LHCN-M2 (cell line): ENCODE measurements at regions not wholly inside any gene's neighbourhood (a gene's known extent, or its start where the extent isn't known, plus 50 kb on each side); places are given as distances from the start of the nearest gene placed in this dataset.
"Not testable (repeated sequence)": the region's sequence is repeated elsewhere in the genome, so short reads cannot be mapped to it uniquely, and the experiment has no call there.

ENCODE experiments used
- DNase-seq: peaks from one replicate; pipeline ENCODE4 v3.0.0-alpha.2; 2012; ENCODE audit warnings: low read depth

DNA sequence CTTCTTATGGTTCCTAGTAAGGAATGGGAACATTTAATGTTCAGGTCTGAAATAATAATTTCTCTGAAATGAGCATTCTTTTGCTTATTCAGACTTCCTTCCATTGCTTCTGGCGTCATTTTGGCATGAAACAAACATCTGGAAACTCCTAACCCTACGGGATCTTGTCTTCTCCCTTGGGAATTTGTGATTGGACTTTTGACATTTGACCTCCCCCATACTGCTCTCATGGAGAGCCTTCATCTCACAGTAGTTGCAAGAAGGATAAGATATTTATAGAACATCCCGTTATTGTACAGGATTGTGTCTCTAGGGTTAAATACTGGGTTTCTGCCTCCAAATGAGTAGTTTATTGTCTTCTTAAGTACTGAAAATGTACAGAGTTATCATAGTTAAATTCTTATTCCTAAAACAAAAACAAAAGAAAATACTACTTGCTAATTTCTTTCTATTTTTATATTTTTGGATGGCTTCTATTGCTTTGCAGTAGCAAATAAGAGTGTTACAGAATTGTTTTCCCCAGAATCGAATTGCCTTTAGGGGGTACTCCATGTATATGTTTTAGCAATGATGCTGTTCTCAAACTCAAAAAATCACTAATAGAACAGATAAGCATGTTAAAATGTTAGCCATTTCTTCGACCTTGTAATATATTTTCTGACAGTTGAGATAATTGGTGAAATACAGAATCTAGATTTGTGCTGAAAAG, 366.8 kb downstream of the DLEU7 start:
- DNase-seq = no peak

DNA sequence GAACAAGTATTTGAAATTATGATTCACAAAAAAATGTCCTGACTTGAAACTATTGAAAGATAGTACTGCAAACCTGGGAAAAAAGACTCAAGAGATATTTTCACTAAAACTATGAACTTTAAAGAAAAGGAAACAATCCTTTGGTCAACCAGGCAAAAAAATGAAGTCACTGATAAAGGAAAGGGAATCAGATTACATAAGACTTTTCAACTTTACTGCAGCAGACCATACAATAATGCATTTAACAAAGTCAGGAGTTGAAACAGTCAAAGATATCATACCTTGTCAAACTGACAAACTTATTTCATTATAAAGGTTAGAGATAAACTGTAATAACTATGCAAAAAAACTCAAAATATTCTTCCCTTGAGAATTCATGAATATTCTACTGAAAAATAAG, 361.6 kb downstream of the DLEU7 start:
- no peak for DNase-seq

DNA sequence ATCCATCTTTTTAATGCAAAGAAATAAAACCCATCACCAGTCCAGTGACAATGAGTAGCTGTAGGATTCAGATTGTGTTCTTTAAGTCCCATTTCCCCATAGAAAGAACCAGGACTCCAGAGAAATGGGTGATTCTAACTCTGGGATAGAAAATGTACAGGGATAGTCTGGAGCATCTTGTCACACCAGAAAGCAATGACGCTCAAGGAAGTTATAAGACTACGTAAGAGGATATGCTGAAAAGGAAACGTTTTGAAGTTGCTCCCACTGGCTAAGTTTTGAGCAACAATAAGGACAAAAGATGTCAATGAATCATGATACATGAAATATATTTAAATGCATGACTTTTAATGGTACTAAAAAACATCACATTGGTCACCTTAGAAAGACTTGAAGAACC, 360.1 kb downstream of the DLEU7 start:
- DNase-seq = no peak

DNA sequence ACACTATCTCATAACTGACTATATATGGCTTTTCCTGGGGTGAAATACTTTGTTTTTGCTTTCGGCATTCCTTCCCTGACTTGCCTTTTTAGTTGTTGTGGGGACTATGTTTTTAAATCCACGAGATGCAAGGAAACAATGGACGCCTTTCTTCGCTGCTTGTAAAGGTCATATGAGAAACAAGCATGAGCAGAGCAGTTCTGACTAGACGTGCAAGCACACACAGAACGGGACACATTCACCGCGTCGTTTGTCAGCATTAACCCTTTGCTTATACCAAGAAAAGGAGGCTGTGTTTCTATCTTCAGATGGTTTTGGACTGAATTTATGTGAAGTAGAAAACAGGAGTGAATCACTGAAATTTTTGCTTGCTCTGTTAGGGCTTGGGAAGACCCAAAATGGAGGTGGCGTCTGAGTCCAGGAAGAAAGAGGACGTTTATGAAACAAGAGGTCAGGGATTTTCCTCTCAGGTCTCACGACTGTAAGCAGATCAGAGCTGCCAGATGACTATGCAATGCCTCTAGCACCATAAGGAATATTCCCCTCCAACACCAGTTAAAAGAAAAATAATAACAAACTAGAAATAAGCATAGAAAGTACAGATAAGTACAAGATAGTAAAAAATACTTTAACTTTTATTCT, 358.9 kb downstream of the DLEU7 start:
- no peak for DNase-seq

DNA sequence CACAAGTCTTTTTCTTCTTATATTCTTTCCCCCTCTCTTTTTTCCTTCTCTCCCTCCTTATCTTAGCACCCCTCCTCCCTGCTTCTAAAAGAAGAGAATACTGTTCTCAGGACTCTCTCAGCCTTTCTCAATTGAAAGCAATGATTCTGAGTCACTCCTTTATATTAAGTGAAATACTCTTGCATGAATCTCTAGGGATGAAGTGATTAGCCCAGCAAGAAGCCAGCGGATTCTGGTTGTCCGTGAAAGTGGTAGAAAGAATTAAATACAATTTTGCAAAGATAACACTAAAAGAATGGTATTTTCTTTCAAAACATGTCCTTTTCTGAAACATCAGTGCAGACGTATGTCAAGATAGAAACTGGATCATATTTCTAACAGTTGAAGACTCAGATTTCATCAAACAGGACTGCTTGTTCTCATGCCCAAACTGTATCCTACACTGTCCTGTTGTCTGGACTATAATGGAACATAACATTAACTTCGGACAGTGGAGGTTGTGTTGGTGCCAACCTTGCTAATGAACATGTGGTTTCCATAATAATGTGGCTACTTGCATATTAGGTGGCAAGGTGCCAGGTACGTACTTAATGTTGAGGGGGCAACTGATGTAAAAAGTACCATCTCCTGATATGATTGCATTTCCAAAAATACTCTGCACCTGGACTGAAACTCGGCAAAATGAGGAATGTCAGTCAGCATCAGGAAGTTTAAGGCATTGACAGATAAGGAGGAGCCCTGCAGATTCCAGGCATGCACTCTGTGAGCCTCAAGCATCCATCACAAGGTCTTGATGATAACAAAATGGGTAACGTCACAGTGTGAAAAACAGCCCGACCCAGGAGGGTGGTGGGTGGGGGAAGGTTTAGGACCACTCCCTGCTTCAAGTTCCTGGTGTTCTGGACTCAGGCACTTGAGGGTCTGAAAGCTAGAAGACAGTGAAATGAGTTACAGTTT, 357.2 kb downstream of the DLEU7 start:
- DNase-seq = peak; percentile 69

DNA sequence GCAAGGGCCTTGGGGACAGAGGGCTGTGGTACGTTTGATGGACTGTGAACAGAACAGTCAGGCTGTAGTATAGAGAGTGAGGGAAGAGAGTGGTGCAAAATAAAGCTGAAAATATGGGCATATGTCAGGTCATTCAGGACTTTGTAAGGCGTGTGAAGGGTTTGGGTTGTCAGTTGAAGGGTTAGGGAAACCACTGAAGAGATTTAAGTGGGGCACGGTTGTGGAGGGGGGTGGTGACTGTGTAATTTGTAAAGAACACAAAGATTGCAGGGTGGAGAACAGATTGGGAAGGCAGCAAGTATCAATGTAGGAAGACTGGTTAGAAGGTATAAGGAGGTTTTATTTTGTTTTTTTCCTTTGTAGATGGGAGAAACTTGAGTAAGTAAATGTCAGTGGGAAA, 349.8 kb downstream of the DLEU7 start:
- DNase-seq = no peak

DNA sequence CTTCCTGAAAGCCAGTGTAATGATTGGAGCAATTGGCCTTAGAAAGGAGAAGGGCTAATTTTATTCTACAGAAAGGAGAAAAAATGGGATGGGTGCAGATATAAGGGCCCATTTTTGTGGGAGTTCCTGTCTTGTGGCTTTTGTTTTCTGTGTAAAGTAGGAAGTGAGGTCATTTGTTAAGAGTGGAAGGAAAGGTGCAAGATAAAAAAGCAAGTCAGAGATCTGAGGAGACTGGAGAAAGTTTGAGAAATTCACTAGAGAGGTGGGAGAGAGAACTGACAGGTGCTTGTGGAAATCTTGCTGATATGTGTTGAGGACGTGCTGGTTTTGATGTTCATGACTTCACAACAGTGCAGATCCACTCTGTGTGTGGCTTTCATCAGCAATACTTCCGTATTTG, 349.4 kb downstream of the DLEU7 start:
- no peak for DNase-seq

DNA sequence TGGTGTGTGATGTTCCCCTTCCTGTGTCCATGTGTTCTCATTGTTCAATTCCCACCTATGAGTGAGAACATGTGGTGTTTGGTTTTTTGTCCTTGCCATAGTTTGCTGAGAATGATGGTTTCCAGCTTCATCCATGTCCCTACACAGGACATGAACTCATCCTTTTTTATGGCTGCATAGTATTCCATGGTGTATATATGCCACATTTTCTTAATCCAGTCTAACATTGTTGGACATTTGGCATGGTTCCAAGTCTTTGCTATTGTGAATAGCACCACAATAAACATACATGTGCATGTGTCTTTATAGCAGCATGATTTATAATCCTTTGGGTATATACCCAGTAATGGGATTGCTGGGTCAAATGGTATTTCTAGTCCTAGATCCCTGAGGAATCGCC, 340.3 kb downstream of the DLEU7 start:
- DNase-seq = not testable (repeated sequence)

DNA sequence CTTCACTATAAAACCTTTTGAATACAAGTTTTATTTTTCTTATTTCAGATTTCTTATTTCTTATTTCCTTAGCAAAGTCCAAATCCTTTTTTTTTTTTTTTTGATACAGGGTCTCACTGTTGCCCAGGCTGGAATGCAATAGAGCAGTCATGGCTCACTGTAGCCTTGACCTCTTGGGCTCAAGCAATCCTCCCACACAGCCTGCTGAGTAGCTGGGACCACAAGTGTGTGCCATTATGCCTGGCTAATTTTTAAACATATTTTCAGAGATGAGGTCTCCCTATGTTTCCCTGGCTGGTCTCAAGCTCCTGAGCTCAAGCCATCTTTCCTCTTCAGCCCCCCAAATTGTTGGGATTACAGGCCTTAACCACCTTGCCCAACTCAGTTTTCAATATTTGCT, 334.3 kb downstream of the DLEU7 start:
- no peak for DNase-seq

DNA sequence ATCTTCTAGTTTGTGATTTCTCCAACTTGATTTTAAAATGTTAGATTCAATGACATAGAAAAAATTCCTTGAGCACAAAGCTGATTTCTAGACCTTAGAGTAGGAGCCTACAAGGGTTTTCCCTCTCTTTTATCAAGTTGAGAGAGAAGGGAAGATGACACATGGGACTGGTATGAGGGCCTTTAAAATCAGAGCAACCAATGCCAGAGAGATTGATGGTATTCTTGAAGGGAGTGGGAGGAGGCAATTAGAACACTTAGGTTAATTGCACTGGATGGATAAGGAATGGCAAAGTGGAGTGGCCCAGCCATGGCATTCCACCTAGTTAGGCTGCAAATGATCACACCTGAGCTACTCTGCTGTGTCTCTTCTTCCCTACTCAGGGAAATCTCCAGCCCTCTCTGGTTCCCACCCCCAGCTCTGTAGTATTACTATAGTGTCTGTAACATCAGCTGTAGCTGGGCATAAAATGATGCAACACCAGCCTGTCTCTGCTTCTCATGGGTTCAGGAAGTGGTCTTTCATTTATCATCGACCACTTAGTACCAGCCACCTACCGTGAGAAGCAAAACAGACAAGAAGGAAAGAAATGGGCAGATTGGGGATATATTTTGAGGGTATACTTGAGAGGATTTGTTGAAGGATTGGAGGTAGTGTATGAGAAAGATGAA, 333.6 kb downstream of the DLEU7 start:
- DNase-seq = no peak

DNA sequence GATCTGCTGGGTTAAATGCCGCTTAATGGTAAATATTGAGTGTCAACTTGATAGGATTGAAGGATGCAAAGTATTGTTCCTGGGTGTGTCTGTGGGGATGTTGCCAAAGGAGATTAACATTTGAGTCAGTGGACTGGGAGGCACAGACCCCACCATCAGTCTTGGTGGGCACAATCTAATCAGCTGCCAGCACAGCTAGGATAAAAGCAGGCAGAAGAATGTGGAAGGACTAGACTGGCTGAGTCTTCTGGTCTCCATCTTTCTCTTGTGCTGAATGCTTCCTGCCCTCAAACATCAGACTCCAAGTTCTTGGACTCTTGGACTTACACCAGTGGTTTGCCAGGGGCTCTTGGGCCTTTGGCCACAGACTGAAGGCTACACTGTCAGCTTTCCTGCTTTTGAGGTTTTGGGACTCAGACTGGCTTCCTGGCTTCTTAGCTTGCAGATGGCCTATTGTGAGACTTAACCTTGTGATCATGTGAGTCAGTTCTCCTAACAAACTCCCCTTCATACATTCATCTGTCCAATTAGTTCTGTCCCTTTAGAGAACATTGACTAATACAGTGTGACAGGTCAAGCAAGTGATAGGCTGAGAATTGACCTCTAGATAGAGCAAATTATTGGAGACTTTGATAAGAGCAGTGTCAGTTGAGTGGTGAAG, 332.5 kb downstream of the DLEU7 start:
- not testable (repeated sequence) for DNase-seq

DNA sequence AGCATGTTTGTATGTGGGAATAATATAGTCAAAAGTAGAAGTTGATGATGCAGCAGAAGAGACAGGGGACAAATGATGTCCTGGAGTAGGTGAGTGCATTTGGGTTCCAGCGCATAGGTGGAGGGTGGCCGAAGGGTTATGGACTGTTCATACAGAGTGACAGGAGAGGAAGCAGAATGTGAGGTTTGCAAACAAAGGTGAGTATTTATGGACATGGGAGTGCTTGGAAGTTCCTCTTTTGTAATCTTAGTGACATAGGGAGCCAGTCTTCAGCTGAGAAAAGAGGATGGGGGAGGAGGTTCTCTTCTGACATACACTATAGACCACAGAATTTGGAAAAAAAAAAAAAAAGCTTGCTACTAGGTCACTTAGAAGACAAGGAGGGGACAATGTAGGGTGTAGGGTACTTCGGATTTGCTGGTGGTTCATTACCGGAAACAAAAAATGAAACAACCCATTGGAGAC, 331.6 kb downstream of the DLEU7 start:
- DNase-seq = no peak

DNA sequence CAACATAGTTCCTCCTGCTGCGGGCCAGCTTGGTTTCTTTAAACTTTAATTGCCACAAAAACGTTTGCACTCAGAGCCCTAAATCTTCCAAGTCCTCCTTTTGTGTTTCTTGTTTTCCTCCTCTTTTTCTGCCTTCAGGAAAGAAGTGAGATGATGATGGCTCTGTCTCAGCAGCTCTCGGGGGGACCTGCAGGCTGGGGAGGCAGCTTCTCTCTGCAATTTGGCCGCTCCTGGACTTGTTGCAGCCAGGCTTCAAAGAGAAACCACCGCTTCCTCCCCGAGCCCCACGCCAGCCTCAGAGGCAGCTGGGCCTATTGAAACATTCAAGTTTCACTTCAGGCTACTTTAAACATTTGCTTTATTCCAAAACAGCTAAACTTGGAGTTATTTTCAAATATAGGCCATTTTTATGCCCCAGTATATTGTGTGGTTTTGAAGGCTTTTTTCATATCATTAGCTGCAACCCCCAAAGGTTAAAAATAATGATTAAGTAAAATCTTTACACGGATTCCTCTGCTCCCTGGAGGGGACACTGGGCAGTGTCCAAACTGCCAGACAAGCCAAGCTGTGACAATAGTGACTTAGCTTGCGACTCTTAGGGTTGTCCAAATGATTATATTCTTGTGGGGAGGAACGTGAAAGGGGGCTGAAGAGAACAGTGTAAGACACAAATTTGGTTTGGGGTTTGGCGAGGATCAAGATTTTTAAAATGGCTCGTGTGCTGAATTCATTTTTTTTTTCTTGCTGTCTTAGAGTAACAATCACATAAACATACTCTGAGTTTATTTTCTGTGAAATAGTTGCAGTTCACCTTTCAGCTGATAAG, 330.8 kb downstream of the DLEU7 start:
- peak; percentile 52 for DNase-seq

DNA sequence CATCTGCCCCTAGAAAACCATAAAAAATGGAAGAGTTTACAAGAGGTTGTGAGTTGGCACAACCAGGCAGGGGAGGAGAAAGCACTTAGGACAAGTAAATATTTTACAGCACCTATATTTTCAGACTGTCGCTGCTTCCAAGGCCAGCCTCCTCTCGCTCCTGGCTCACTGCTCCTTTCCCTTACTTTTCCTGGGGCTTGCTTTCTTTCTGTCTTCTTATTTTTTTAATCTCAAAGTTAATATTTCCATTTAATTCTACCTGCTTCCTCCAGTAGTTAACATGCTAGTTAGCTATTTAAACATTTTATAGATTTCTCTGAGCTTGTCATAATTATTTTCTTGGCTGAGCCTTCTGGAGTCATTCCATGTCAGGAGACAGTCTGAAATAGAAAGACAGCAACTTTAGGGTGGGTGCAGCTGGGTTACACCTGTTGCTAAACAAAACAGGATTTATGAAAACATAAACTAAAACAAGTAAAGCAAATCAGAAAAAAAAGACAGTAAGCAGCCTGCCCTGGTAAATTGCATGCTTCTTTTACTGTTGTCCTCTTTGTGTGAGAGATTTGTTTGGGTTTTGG, 330.1 kb downstream of the DLEU7 start:
- DNase-seq = no peak

DNA sequence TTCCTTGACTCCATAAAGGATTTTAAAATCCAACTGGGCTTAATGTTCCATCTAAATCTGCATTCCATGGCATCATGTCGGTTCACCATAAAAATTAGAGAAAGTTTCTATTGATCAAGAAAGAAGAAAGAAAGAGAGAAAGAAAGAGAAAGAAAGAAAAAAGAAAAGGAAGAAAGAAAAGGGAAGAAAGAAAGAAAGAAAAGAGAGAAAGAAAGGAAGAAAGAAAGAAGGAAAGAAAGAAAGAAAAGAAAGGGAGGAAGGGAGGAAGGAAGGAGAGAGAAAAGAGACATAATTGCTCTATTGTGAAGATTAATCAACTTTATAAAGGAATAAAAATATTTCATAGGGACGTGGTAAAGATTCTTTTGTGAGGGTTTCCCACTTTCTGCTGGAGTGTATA, 329.2 kb downstream of the DLEU7 start:
- DNase-seq = no peak

DNA sequence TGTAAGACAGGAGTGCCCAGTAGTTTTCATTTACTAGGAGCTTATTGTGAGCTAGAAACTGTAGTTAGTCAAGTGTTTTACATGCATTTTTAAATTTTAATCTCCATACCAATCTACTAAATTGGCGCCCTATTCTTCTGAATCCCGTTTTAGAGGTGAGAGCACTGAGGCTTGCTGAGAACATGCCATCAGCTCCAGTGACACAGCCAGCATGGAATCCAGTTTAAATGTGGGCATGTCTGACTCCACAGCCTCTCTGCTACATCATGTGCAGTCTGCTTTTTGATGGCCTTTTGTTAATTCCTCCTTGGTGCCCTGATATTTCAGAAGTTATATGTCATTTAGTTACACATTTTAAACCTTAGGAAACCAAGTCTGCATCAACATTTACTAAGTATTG, 325.4 kb downstream of the DLEU7 start:
- no peak for DNase-seq

DNA sequence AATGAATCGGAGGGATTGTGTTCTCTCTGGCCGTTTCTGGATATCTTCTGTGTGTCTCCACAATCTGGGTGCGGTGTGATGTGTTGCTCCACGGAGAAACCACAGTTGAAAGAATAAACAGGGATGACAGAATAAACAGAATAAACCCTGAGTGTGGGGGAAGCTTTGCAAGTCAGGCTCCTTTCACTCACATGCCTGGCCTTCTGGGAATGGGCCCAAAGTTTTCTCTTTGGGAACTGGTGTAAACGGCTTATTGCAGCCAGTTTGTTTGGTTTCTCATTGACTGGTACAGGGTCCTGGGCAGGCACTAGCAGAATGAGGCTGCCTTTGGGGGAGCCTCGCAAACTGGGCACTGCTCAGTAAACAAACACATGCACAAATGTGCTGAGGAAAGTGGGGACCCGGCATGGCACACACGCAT, 324.7 kb downstream of the DLEU7 start:
- no peak for DNase-seq

DNA sequence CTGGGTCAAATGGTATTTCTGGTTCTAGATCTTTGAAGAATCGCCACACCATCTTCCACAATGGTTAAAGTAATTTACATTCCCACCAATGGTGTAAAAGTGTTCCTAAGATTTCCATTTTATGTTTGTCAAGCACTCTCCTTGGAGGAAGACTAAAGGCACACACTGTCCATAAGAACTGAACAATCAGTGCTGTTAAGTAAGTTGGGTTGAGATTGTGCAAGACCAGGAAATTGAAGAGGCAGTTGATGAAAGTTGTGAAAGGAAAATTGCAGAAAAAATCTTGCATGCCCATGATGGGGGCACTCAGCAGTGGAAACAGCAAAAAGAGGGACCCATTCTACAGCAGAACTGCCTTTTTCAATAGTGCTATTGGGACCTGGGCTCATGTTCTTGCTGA, 323.6 kb downstream of the DLEU7 start:
- no peak for DNase-seq

DNA sequence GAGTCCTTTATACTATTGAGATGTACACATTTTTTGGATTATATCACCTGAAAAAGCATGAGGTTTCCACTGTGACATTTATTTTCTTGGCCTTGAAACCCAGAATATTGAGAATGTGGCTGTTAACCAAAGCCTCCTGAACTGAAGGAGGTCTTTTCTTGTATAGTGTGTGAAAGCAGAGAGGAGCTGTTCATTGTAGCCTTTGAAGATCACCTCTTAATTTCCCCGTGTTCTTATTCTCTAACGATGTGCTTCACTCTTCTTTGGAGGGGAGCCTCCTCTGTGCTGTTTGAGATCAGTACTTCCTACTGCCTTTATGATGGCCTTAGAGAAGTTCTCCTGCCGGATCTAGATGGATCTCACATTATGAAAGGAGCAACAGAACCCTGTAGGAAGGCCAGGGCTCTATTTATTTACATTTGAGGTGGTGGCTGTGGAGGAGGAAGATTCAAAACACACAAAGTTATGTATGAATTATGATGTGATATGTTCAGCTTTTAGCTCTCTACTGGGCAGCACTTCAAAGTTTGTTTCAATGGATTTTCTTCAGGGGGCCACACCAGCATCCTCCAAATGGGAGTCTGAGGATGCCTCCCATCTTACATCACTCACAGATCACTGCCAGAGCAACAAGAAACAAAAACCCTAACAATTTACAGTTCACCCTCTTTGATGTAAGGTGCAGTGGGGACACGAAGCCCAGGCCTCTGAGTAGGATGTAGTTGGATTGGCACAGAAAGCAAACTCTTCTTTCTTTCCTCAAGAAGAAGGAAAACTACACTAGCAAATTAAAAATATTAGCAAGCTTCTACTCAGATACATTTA, 322.3 kb downstream of the DLEU7 start:
- DNase-seq = no peak
